H9 (cell line): ENCODE measurements at regions not wholly inside any gene's neighbourhood (a gene's known extent, or its start where the extent isn't known, plus 50 kb on each side); places are given as distances from the start of the nearest gene placed in this dataset.

Experiments
- DNase-seq: peaks from one replicate; pipeline ENCODE4 v3.0.0-alpha.2; 2017
- H2AFZ ChIP-seq: one replicate; pipeline ENCODE4 v1.6.1; 2013; ENCODE audit warnings: mild to moderate bottlenecking, low read length, control low read depth, moderate library complexity
- H2AK5ac ChIP-seq: 2 replicates; pipeline ENCODE4 v1.6.1; 2013; ENCODE audit warnings: low read length, control low read depth, mixed read lengths; ENCODE audit not compliant: insufficient read length
- H2BK120ac ChIP-seq: one replicate; pipeline ENCODE4 v1.6.1; 2013; ENCODE audit warnings: low read depth, mild to moderate bottlenecking, low read length, control low read depth, inconsistent platforms; ENCODE audit not compliant: poor library complexity, severe bottlenecking
- H2BK12ac ChIP-seq: 2 replicates; pipeline ENCODE4 v1.6.1; 2013; ENCODE audit warnings: low read length, control low read depth, mixed read lengths, low read depth; ENCODE audit not compliant: insufficient read length
- H2BK15ac ChIP-seq: 2 replicates; pipeline ENCODE4 v1.6.1; 2013; ENCODE audit warnings: low read depth, low read length, control low read depth
- H2BK20ac ChIP-seq: one replicate; pipeline ENCODE4 v1.6.1; 2013; ENCODE audit warnings: low read depth, mild to moderate bottlenecking, low read length, control low read depth, inconsistent platforms; ENCODE audit not compliant: poor library complexity, severe bottlenecking
- H2BK5ac ChIP-seq: 2 replicates; pipeline ENCODE4 v1.6.1; 2013; ENCODE audit warnings: low read length, control low read depth, mixed read lengths; ENCODE audit not compliant: insufficient read length
- H3K14ac ChIP-seq: 2 replicates; pipeline ENCODE4 v1.6.1; 2013; ENCODE audit warnings: low read length, control low read depth; ENCODE audit not compliant: insufficient read depth
- H3K18ac ChIP-seq: 2 replicates; pipeline ENCODE4 v1.6.1; 2013; ENCODE audit warnings: low read depth, mild to moderate bottlenecking, mixed read lengths, low read length, control low read depth; ENCODE audit not compliant: insufficient read length
- H3K23ac ChIP-seq: 2 replicates; pipeline ENCODE4 v1.6.1; 2013; ENCODE audit warnings: low read length, control low read depth, mixed read lengths, low read depth; ENCODE audit not compliant: insufficient read length
- H3K23me2 ChIP-seq: 2 replicates; pipeline ENCODE4 v1.6.1; 2013; ENCODE audit warnings: low read depth, mild to moderate bottlenecking, mixed read lengths, low read length, control low read depth; ENCODE audit not compliant: insufficient read length, poor library complexity, severe bottlenecking
- H3K27ac ChIP-seq: 2 replicates; pipeline ENCODE4 v1.5.1; 2013; ENCODE audit warnings: low read length, control low read depth, mixed read lengths, low read depth; ENCODE audit not compliant: insufficient read length
- H3K27me3 ChIP-seq: 2 replicates; pipeline ENCODE4 v1.6.1; 2013; ENCODE audit warnings: low read length, control low read depth, inconsistent platforms; ENCODE audit not compliant: insufficient read depth
- H3K4ac ChIP-seq: 2 replicates; pipeline ENCODE4 v1.6.1; 2013; ENCODE audit warnings: low read depth, mild to moderate bottlenecking, control low read depth, inconsistent platforms, low read length, moderate library complexity
- H3K4me1 ChIP-seq: 2 replicates; pipeline ENCODE4 v1.6.1; 2013; ENCODE audit warnings: low read length, control low read depth, inconsistent platforms; ENCODE audit not compliant: insufficient read depth
- H3K4me2 ChIP-seq: 2 replicates; pipeline ENCODE4 v1.6.1; 2013; ENCODE audit warnings: low read length, control low read depth, mixed read lengths; ENCODE audit not compliant: insufficient read length, insufficient read depth
- H3K56ac ChIP-seq: 2 replicates; pipeline ENCODE4 v1.6.1; 2013; ENCODE audit warnings: low read depth, mild to moderate bottlenecking, mixed read lengths, low read length, control low read depth; ENCODE audit not compliant: insufficient read length
- H3K79me1 ChIP-seq: 2 replicates; pipeline ENCODE4 v1.6.1; 2013; ENCODE audit warnings: low read depth, mild to moderate bottlenecking, moderate library complexity, low read length, control low read depth, inconsistent platforms; ENCODE audit not compliant: insufficient read depth, poor library complexity, severe bottlenecking
- H3K79me2 ChIP-seq: 2 replicates; pipeline ENCODE4 v1.6.1; 2013; ENCODE audit warnings: low read length, control low read depth, inconsistent platforms; ENCODE audit not compliant: insufficient read depth
- H3K9ac ChIP-seq: 2 replicates; pipeline ENCODE4 v1.6.1; 2013; ENCODE audit warnings: low read length, control low read depth, mixed read lengths; ENCODE audit not compliant: insufficient read length; ENCODE audit errors: extremely low read depth
- H3K9me3 ChIP-seq: one replicate; pipeline ENCODE4 v1.6.1; 2013; ENCODE audit warnings: low read depth, low read length, inconsistent platforms; ENCODE audit not compliant: control insufficient read depth
- H3T11ph ChIP-seq: one replicate; pipeline ENCODE4 v1.6.1; 2013; ENCODE audit warnings: mild to moderate bottlenecking, low read length, control low read depth, inconsistent platforms
- H4K20me1 ChIP-seq: one replicate; pipeline ENCODE4 v1.6.1; 2013; ENCODE audit not compliant: control insufficient read depth, insufficient read length, insufficient read depth
- H4K5ac ChIP-seq: 2 replicates; pipeline ENCODE4 v1.6.1; 2013; ENCODE audit warnings: low read depth, mild to moderate bottlenecking, mixed read lengths, low read length, control low read depth; ENCODE audit not compliant: insufficient read length
- H4K8ac ChIP-seq: replicated peaks from 2 replicates; pipeline ENCODE4 v1.6.1; 2013; ENCODE audit warnings: low read length, control low read depth, mixed read lengths, low read depth; ENCODE audit not compliant: insufficient read length
- H4K91ac ChIP-seq: 2 replicates; pipeline ENCODE4 v1.6.1; 2013; ENCODE audit warnings: low read depth, mild to moderate bottlenecking, moderate library complexity, mixed read lengths, low read length, control low read depth; ENCODE audit not compliant: insufficient read length
- H3K27ac Mint-ChIP-seq, 3 experiments: 2 replicates in 2 of 3; 3 replicates in 1 of 3; pipeline ENCODE4 v1.8.0; 2020 to 2021; ENCODE audit warnings: mixed read lengths in 3 of 3, mild to moderate bottlenecking in 1 of 3, moderate library complexity in 1 of 3
- H3K27me3 Mint-ChIP-seq: 2 replicates; pipeline ENCODE4 v1.8.0; 2021; ENCODE audit warnings: low read depth, mild to moderate bottlenecking, moderate library complexity, mixed read lengths
- H3K36me3 Mint-ChIP-seq, 3 experiments: 2 replicates in 2 of 3; 3 replicates in 1 of 3; pipeline ENCODE4 v1.8.0; 2020 to 2021; ENCODE audit warnings: low read depth in 3 of 3, mixed read lengths in 3 of 3; ENCODE audit not compliant: insufficient read depth in 1 of 3
- H3K4me1 Mint-ChIP-seq, 2 experiments: 2 replicates each; pipeline ENCODE4 v1.8.0; 2020; ENCODE audit warnings: mixed read lengths in 2 of 2
- H3K4me3 Mint-ChIP-seq, 2 experiments: 2 replicates in 1 of 2; 3 replicates in 1 of 2; pipeline ENCODE4 v1.8.0; 2020 to 2021; ENCODE audit warnings: mild to moderate bottlenecking in 2 of 2, mixed read lengths in 2 of 2, moderate library complexity in 1 of 2
- H3K9me3 Mint-ChIP-seq, 2 experiments: 2 replicates in 1 of 2; 3 replicates in 1 of 2; pipeline ENCODE4 v1.8.0; 2020; ENCODE audit warnings: mild to moderate bottlenecking in 2 of 2, mixed read lengths in 2 of 2, moderate library complexity in 1 of 2
- WGBS: extraction: QIAGEN DNeasy Blood & Tissue Kit; methylation state at CpG from one replicate; pipeline ENCODE4 v1.1.7; 2013; ENCODE audit warnings: missing lambda C conversion rate, low lambda C conversion rate, mixed read lengths; ENCODE audit not compliant: insufficient read length; ENCODE audit errors: extremely low coverage; 5-methylcytosine and 5-hydroxymethylcytosine counted together
- TF ChIP-seq, protein P1 (sequence below): fragments of 200-600 bp; sonication (generic); conservative IDR thresholded peaks from 3 replicates; pipeline ENCODE4 v1.8.0; 2021; ENCODE audit warnings: antibody characterized with exemption, mild to moderate bottlenecking

DNA sequence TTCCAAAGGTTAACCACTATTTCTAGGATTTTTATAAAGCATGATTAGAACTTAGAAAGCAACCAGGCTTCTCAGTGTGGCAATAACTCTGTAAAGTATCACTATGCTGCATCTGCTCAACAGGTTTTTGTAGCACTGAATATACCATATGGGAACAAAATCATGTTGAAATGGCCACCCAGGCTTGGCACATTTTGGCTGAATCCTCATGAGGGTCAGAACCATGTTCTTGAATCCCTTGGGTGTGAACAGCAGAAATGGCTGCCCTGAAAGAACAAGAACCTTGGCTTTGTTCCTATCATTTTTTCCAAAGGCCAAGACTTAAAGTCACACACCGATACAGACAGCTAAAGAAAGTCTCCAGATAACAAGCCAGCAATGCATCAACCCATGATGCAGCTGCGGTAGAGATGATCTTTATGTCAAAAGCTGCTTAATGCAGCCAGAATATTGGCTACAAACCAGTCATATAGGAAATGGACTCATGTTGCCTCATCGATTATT, 283.0 kb upstream of the NOX3 start:
- no peak overlapping the region for H3K4ac ChIP-seq
- no peaks in the 10 kb centered on the region for H3K27me3 ChIP-seq
- no CpG with 5 or more reads among the region's 3 CpGs for WGBS
- no peaks in the 10 kb centered on the region for H3K4me1 ChIP-seq
- H4K91ac ChIP-seq, result no peak overlapping the region
- no peak for DNase-seq
- Mint-ChIP-seq H3K27ac (no peak overlapping the region), H3K36me3 (no peaks in the 10 kb centered on the region), H3K4me1 (no peaks in the 10 kb centered on the region), H3K4me3 (no peak overlapping the region), H3K27me3 (no peaks in the 10 kb centered on the region), H3K9me3 (no peaks in the 10 kb centered on the region)
- no peaks in the 10 kb centered on the region for H3K79me1 ChIP-seq
- H3K9ac ChIP-seq, result no peak overlapping the region
- no peaks in the 10 kb centered on the region for H3K23me2 ChIP-seq
- no peak overlapping the region for H3K18ac ChIP-seq
- no peak overlapping the region for H3K4me2 ChIP-seq
- no peak overlapping the region for H3K14ac ChIP-seq
- H3K27ac ChIP-seq, result no peak overlapping the region
- TF ChIP-seq, protein P1, sequence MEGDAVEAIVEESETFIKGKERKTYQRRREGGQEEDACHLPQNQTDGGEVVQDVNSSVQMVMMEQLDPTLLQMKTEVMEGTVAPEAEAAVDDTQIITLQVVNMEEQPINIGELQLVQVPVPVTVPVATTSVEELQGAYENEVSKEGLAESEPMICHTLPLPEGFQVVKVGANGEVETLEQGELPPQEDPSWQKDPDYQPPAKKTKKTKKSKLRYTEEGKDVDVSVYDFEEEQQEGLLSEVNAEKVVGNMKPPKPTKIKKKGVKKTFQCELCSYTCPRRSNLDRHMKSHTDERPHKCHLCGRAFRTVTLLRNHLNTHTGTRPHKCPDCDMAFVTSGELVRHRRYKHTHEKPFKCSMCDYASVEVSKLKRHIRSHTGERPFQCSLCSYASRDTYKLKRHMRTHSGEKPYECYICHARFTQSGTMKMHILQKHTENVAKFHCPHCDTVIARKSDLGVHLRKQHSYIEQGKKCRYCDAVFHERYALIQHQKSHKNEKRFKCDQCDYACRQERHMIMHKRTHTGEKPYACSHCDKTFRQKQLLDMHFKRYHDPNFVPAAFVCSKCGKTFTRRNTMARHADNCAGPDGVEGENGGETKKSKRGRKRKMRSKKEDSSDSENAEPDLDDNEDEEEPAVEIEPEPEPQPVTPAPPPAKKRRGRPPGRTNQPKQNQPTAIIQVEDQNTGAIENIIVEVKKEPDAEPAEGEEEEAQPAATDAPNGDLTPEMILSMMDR, result no peak
- no peak overlapping the region for H2BK20ac ChIP-seq
- H3K23ac ChIP-seq, result no peak overlapping the region
- no peak overlapping the region for H2BK120ac ChIP-seq
- no peaks in the 10 kb centered on the region for H3K79me2 ChIP-seq
- no peak overlapping the region for H3K56ac ChIP-seq
- no peak overlapping the region for H2BK12ac ChIP-seq
- H2BK5ac ChIP-seq, result no peak overlapping the region
- no peak overlapping the region for H4K5ac ChIP-seq
- H2AK5ac ChIP-seq, result no peak overlapping the region
- H4K20me1 ChIP-seq, result no peaks in the 10 kb centered on the region
- no peak overlapping the region for H4K8ac ChIP-seq
- H2AFZ ChIP-seq, result no peak overlapping the region
- H3T11ph ChIP-seq, result no peak overlapping the region
- no peak overlapping the region for H2BK15ac ChIP-seq
- no peaks in the 10 kb centered on the region for H3K9me3 ChIP-seq
